ENCODE measurements at regions not wholly inside any gene's neighbourhood (a gene's known extent, or its start where the extent isn't known, plus 50 kb on each side); places are given as distances from the start of the nearest gene placed in this dataset.

DNA sequence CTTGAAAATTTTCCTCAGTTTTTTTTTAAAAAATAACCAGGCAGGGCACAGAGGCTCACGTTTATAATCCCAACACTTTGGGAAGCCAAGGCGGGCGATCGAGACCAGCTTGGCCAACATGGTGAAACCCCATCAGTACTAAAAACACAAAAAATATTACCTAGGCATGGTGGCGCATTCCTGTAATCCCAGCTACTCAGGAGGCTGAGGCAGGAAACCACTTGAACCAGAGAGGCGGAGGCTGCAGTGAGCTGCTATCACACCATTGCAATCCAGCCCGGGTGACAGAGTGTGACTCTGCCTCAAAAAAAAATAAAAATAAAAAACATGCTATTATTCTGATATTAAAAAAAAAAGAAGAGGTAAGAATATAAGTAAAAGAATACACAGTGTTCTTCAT, 191.0 kb downstream of the ZEB2 start:
- TF ChIP-seq EZH2 (IDR thresholded peaks at IDR 0.05), result no peak
- TF ChIP-seq, protein P1, sequence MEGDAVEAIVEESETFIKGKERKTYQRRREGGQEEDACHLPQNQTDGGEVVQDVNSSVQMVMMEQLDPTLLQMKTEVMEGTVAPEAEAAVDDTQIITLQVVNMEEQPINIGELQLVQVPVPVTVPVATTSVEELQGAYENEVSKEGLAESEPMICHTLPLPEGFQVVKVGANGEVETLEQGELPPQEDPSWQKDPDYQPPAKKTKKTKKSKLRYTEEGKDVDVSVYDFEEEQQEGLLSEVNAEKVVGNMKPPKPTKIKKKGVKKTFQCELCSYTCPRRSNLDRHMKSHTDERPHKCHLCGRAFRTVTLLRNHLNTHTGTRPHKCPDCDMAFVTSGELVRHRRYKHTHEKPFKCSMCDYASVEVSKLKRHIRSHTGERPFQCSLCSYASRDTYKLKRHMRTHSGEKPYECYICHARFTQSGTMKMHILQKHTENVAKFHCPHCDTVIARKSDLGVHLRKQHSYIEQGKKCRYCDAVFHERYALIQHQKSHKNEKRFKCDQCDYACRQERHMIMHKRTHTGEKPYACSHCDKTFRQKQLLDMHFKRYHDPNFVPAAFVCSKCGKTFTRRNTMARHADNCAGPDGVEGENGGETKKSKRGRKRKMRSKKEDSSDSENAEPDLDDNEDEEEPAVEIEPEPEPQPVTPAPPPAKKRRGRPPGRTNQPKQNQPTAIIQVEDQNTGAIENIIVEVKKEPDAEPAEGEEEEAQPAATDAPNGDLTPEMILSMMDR (IDR thresholded peaks at IDR 0.05), result no peak

Data from neural progenitor cell (in vitro differentiated cells).